K562 (cell line): ENCODE measurements at regions not wholly inside any gene's neighbourhood (a gene's known extent, or its start where the extent isn't known, plus 50 kb on each side); places are given as distances from the start of the nearest gene placed in this dataset.

Experiments used
- ATAC-seq: fragments of 200-7000 bp; cut with Tn5 transposase; 3 replicates; pipeline ENCODE4 v1.9.1; 2020; ENCODE audit warnings: moderate library complexity
- BruUV-seq: library from RNA; stranded (reverse); fragments of 400-500 nt; replicated peaks from 2 replicates; lab custom pipeline; 2021; lab: Mats Ljungman, UMichigan
- CTCF ChIA-PET: fragments of 300-600 bp; formaldehyde crosslinking; extraction: SDS; loops from one replicate; lab custom pipeline; 2021; ENCODE audit warnings: low intra/inter-chr PET ratio; lab: Yijun Ruan, JAX
- POLR2A ChIA-PET: fragments of 300-600, 350-650 bp; sonication (Branson Sonifier 250); formaldehyde crosslinking; extraction: SDS; loops from one replicate; lab custom pipeline; 2021; ENCODE audit warnings: antibody characterized with exemption, inconsistent platforms; lab: Yijun Ruan, JAX
- DNase-seq, 4 experiments: peaks; one replicate each; pipeline versions ENCODE4 v3.0.0 to v3.0.0-alpha.2; 2011 to 2018; ENCODE audit warnings: low spot score in 3 of 4, mixed read lengths in 3 of 4; ENCODE audit errors: extremely low read depth in 1 of 4
- FAIRE-seq: peaks from 2 replicates; lab custom pipeline; 2011; peaks lifted over from hg19 to GRCh38; lab: Jason Lieb, UNC
- H2AFZ ChIP-seq: 2 replicates; pipeline ENCODE4 v1.6.0; 2011; ENCODE audit warnings: low read depth, low read length, control low read depth, inconsistent platforms
- H3K27ac ChIP-seq: fragments of 200-600 bp; 3 replicates; pipeline ENCODE4 v1.8.0; 2011; ENCODE audit warnings: low read depth, mild to moderate bottlenecking, control low read depth, inconsistent platforms, low read length, moderate library complexity, mixed read lengths; ENCODE audit errors: extremely low read depth
- H3K27me3 ChIP-seq, 2 experiments: fragments of 300-600 bp in 1 of 2; 2 replicates in 1 of 2; 3 replicates in 1 of 2; pipeline versions ENCODE4 v1.6.0 to v1.8.0; 2011; ENCODE audit warnings: inconsistent platforms in 2 of 2, low read length in 2 of 2, mild to moderate bottlenecking in 1 of 2, mixed read lengths in 1 of 2, moderate library complexity in 1 of 2; ENCODE audit not compliant: control insufficient read depth in 2 of 2, insufficient read depth in 2 of 2
- H3K36me3 ChIP-seq: fragments of 300-600 bp; 3 replicates; pipeline ENCODE4 v1.8.0; 2011; ENCODE audit warnings: mild to moderate bottlenecking, low read length, inconsistent platforms; ENCODE audit not compliant: control insufficient read depth, insufficient read depth
- H3K4me1 ChIP-seq, 2 experiments: fragments of 200-600 bp in 1 of 2; replicated peaks in 1 of 2; 2 replicates in 1 of 2; 3 replicates in 1 of 2; pipeline versions ENCODE4 v1.5.1 to v1.8.0; 2011; ENCODE audit warnings: inconsistent platforms in 2 of 2, low read length in 2 of 2, mild to moderate bottlenecking in 1 of 2, mixed read lengths in 1 of 2, moderate library complexity in 1 of 2; ENCODE audit not compliant: control insufficient read depth in 2 of 2, insufficient read depth in 2 of 2
- H3K4me2 ChIP-seq: 2 replicates; pipeline ENCODE4 v1.6.1; 2011; ENCODE audit warnings: low read length, control low read depth, inconsistent platforms, mixed read lengths; ENCODE audit not compliant: insufficient read depth
- H3K4me3 ChIP-seq: fragments of 200-600 bp; sonication (generic), shearing (Covaris generic); 2 replicates; pipeline ENCODE4 v1.5.1; 2016; ENCODE audit warnings: control low read depth, inconsistent platforms
- H3K79me2 ChIP-seq: fragments of 200-600 bp; 3 replicates; pipeline ENCODE4 v1.8.0; 2011; ENCODE audit warnings: low read length, inconsistent platforms; ENCODE audit not compliant: control insufficient read depth, insufficient read depth
- H3K9ac ChIP-seq, 2 experiments: 2 replicates each; pipeline versions ENCODE4 v1.6.0 to v1.6.1; 2011; ENCODE audit warnings: low read depth in 2 of 2, low read length in 2 of 2, control low read depth in 1 of 2, inconsistent platforms in 1 of 2, mild to moderate bottlenecking in 1 of 2, mixed read lengths in 1 of 2; ENCODE audit not compliant: insufficient read depth in 1 of 2
- H3K9me1 ChIP-seq: one replicate; pipeline ENCODE4 v1.6.0; 2011; ENCODE audit warnings: inconsistent platforms, mild to moderate bottlenecking, low read length, moderate library complexity; ENCODE audit not compliant: control insufficient read depth, insufficient read depth
- H3K9me3 ChIP-seq: replicated peaks from 2 replicates; pipeline ENCODE4 v1.5.1; 2011; ENCODE audit warnings: low read depth, low read length, inconsistent platforms; ENCODE audit not compliant: control insufficient read depth, insufficient read depth
- H4K20me1 ChIP-seq: replicated peaks from 2 replicates; pipeline ENCODE4 v1.6.1; 2011; ENCODE audit warnings: low read length, inconsistent platforms, mixed read lengths; ENCODE audit not compliant: control insufficient read depth, insufficient read depth
- CHD7 ChIP-seq: fragments of 200-600 bp; sonication (generic); IDR thresholded peaks from one replicate; pipeline ENCODE4 v1.6.1; 2012; ENCODE audit warnings: mild to moderate bottlenecking, low read depth, low read length, inconsistent platforms
- TBP ChIP-seq: optimal IDR thresholded peaks from 2 replicates; pipeline ENCODE3; 2011; ENCODE audit warnings: low read depth, low read length, improper control_type of control experiment
- TFAM ChIP-seq: fragments of 250-450 bp; sonication (Bioruptor Pico); conservative IDR thresholded peaks from 2 replicates; pipeline ENCODE4 v1.5.0; 2021; ENCODE audit warnings: mild to moderate bottlenecking, moderate library complexity
- WGBS: fragments of 100-300 bp; shearing (Covaris generic); methylation state at CpG from one replicate; pipeline ENCODE4 v1.1.6; 2016; ENCODE audit warnings: low coverage, mixed read lengths; ENCODE audit not compliant: insufficient coverage; ENCODE audit errors: missing lambda C conversion rate; 5-methylcytosine and 5-hydroxymethylcytosine counted together
- in situ Hi-C: fragments of 300-500 bp; cut with MboI; formaldehyde crosslinking; loops from 4 replicates; pipeline ENCODE4 v1.15.0; 2018; ENCODE audit warnings: inconsistent platforms, mixed read lengths
- intact Hi-C: fragments of 100-400 bp; cut with micrococcal nuclease; formaldehyde crosslinking; loops from 2 replicates; pipeline ENCODE4 v1.14.2; 2022

- Histone ChIP-seq H3K9ac (no peak overlapping the region), H3K4me1 (no peaks in the 10 kb centered on the region), H3K9me1 (no peaks in the 10 kb centered on the region), H3K79me2 (no peaks in the 10 kb centered on the region), H4K20me1 (no peaks in the 10 kb centered on the region), H2AFZ (no peak overlapping the region), H3K27ac (no peak overlapping the region), H3K9me3 (no peaks in the 10 kb centered on the region), H3K4me3 (no peak overlapping the region), H3K36me3 (no peaks in the 10 kb centered on the region), H3K27me3 (no peaks in the 10 kb centered on the region), H3K4me2 (no peak overlapping the region)
- ATAC-seq (no peak), FAIRE-seq (no peak), DNase-seq (no peak)
- intact Hi-C loops (no loop called here), in situ Hi-C loops (no loop called here)
- no peak for TF ChIP-seq TFAM (CRISPR knock-in tag)
- TF ChIP-seq TBP = no peak
- TF ChIP-seq CHD7 = no peak
- POLR2A ChIA-PET = no interaction called here
- WGBS = 0% methylated on average over 2 of the region's 2 CpGs
- no TSS peak for BruUV-seq
- CTCF ChIA-PET = no interaction called here
These were observed 432.2 kb downstream of the SMARCA1 start for GRCh38 chrX:129091097-129091496.
